ENCODE measurements at regions not wholly inside any gene's neighbourhood (a gene's known extent, or its start where the extent isn't known, plus 50 kb on each side); places are given as distances from the start of the nearest gene placed in this dataset.

DNA sequence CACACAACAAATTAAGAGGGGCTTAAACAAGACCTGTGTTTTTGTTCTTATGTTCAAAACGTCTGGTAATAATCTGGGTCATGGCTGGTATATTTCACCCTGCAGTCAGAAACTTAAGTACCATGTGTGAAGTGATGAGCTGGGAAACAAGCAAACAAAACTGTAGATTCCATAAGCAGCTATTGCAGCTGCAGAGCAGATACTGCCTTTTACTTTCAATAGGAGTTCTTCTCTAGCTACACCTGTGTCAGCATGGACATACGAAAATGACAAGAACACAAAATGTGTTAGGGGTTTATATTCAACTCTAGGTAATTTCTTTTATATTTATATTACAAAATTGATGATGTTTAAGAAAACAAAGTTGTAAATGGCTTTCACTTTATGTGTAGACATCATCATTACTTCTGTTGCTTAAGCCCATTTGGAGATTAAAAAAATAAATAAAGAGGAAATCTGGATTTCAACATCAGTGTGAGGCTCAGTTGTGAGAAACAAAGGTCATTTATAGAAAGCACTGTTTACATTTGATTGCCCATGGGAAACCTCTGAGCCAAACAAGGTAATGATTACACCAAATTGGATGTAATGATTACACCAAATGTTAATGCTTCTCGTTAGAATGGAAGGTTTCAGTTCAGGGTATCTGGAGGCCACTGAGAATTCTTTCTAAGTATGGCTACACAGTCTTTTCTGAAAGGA lies 451.0 kb upstream of the SLC10A2 start:
- no peak overlapping the region for H3K4me3 ChIP-seq
- intact Hi-C loops (cut with DNase I), result no loop called here
- no peaks in the 10 kb centered on the region for H3K4me1 ChIP-seq
- TF ChIP-seq, protein P1, sequence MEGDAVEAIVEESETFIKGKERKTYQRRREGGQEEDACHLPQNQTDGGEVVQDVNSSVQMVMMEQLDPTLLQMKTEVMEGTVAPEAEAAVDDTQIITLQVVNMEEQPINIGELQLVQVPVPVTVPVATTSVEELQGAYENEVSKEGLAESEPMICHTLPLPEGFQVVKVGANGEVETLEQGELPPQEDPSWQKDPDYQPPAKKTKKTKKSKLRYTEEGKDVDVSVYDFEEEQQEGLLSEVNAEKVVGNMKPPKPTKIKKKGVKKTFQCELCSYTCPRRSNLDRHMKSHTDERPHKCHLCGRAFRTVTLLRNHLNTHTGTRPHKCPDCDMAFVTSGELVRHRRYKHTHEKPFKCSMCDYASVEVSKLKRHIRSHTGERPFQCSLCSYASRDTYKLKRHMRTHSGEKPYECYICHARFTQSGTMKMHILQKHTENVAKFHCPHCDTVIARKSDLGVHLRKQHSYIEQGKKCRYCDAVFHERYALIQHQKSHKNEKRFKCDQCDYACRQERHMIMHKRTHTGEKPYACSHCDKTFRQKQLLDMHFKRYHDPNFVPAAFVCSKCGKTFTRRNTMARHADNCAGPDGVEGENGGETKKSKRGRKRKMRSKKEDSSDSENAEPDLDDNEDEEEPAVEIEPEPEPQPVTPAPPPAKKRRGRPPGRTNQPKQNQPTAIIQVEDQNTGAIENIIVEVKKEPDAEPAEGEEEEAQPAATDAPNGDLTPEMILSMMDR (IDR thresholded peaks at IDR 0.05), result no peak
- no peaks in the 10 kb centered on the region for H3K36me3 ChIP-seq
- no peaks in the 10 kb centered on the region for H3K27me3 ChIP-seq
- no peaks in the 10 kb centered on the region for H3K9me3 ChIP-seq
- DNase-seq (ENCODE audit: low spot score in 2 of 2), result no peak
- no peak overlapping the region for H3K27ac ChIP-seq

GRCh38 chr13:103516015-103516795 lies 450.0 kb upstream of the SLC10A2 start:
- Histone ChIP-seq H3K9me3 (no peaks in the 10 kb centered on the region), H3K4me3 (no peak overlapping the region), H3K36me3 (no peaks in the 10 kb centered on the region), H3K4me1 (no peaks in the 10 kb centered on the region), H3K27ac (no peak overlapping the region), H3K27me3 (no peaks in the 10 kb centered on the region)
- intact Hi-C loops (cut with DNase I), result no loop called here
- no peak for DNase-seq (ENCODE audit: low spot score in 2 of 2)
- TF ChIP-seq, protein P1 (IDR thresholded peaks at IDR 0.05), result no peak

- Histone ChIP-seq H3K36me3 (no peaks in the 10 kb centered on the region), H3K27me3 (no peaks in the 10 kb centered on the region), H3K4me1 (no peaks in the 10 kb centered on the region), H3K9me3 (no peaks in the 10 kb centered on the region), H3K27ac (no peak overlapping the region), H3K4me3 (no peak overlapping the region)
- DNase-seq (ENCODE audit: low spot score in 2 of 2), result no peak
- TF ChIP-seq, protein P1 (IDR thresholded peaks at IDR 0.05), result no peak
- intact Hi-C loops (cut with DNase I), result no loop called here
Observed at GRCh38 chr13:103515410-103515809, 449.2 kb upstream of the SLC10A2 start.

DNA sequence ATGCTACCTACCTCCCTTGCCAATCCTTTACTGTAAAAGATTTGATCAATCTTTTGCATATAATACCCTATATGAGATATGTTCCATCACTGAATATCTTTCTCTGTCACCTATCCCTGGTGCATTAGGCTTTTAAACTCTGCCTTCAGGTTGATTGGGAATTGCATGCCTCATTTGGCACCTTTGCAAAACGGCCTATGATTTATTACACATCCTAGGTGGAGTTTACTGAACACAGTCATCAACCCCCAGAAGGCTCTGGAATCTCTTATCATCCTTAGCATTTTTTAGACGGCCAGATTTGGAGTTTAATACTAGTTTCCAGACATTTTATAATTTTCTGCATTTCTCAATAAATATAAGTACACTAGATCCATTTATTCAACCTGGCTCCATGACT lies 448.4 kb upstream of the SLC10A2 start:
- H3K27me3 ChIP-seq, result no peaks in the 10 kb centered on the region
- no peak overlapping the region for H3K4me3 ChIP-seq
- intact Hi-C loops (cut with DNase I), result no loop called here
- TF ChIP-seq, protein P1 (IDR thresholded peaks at IDR 0.05), result no peak
- H3K36me3 ChIP-seq, result no peaks in the 10 kb centered on the region
- H3K4me1 ChIP-seq, result no peaks in the 10 kb centered on the region
- no peak overlapping the region for H3K27ac ChIP-seq
- DNase-seq (ENCODE audit: low spot score in 2 of 2), result no peak
- no peaks in the 10 kb centered on the region for H3K9me3 ChIP-seq

DNA sequence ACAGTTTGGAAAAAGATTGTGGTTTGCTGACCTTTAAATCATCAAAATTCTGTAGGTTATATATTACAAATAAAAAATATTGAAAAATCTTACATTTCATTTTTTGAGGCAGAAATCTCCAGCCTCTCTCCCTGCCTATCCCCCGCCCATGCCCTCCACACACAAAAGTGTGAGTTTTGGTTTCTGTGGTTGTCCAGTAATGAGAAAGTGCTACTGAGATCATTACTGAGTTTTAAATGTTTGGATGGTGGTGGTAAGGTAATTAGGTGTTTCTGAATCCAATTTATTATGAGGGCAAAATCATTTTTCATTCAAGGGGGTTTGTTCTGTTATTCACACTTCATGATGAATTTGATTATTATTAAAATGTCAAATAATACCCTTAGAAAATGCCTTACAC lies 448.0 kb upstream of the SLC10A2 start:
- no peaks in the 10 kb centered on the region for H3K36me3 ChIP-seq
- TF ChIP-seq, protein P1 (IDR thresholded peaks at IDR 0.05), result no peak
- H3K9me3 ChIP-seq, result no peaks in the 10 kb centered on the region
- no peak overlapping the region for H3K4me3 ChIP-seq
- intact Hi-C loops (cut with DNase I), result no loop called here
- H3K4me1 ChIP-seq, result no peaks in the 10 kb centered on the region
- no peak for DNase-seq (ENCODE audit: low spot score in 2 of 2)
- no peaks in the 10 kb centered on the region for H3K27me3 ChIP-seq
- no peak overlapping the region for H3K27ac ChIP-seq

All from ascending aorta (tissue), 2 donors.